ENCODE measurements at regions not wholly inside any gene's neighbourhood (a gene's known extent, or its start where the extent isn't known, plus 50 kb on each side); places are given as distances from the start of the nearest gene placed in this dataset.

DNA sequence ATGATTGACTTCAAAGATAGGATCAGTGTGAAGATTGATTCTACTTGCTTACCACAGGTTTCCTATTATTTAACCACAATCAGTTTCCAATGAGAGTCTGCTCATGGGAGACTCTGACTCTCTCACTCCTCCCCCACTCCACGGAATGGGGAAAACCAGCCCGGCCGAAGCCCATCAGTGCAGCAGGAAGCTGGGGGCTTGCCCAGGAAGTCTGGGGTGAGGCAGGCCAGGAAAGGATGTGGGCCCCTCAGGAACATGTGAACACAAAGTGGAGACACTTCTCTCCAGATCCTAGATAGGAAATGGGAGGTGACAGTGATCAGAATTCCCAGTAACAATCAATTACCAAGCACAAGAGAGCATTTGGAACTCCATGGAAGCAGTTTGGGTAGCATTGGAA lies 144.2 kb downstream of the TTLL2 start:
- TF ChIP-seq, protein P1, sequence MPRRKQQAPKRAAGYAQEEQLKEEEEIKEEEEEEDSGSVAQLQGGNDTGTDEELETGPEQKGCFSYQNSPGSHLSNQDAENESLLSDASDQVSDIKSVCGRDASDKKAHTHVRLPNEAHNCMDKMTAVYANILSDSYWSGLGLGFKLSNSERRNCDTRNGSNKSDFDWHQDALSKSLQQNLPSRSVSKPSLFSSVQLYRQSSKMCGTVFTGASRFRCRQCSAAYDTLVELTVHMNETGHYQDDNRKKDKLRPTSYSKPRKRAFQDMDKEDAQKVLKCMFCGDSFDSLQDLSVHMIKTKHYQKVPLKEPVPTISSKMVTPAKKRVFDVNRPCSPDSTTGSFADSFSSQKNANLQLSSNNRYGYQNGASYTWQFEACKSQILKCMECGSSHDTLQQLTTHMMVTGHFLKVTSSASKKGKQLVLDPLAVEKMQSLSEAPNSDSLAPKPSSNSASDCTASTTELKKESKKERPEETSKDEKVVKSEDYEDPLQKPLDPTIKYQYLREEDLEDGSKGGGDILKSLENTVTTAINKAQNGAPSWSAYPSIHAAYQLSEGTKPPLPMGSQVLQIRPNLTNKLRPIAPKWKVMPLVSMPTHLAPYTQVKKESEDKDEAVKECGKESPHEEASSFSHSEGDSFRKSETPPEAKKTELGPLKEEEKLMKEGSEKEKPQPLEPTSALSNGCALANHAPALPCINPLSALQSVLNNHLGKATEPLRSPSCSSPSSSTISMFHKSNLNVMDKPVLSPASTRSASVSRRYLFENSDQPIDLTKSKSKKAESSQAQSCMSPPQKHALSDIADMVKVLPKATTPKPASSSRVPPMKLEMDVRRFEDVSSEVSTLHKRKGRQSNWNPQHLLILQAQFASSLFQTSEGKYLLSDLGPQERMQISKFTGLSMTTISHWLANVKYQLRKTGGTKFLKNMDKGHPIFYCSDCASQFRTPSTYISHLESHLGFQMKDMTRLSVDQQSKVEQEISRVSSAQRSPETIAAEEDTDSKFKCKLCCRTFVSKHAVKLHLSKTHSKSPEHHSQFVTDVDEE (CRISPR knock-in tag; IDR thresholded peaks at IDR 0.05) = no peak
- TF ChIP-seq GLIS3 (CRISPR knock-in tag; IDR thresholded peaks at IDR 0.05) (no peak), SNAI2 (CRISPR knock-in tag; IDR thresholded peaks at IDR 0.05) (no peak), TOX (CRISPR knock-in tag; IDR thresholded peaks at IDR 0.05; ENCODE audit: borderline replicate concordance) (no peak), OSR1 (CRISPR knock-in tag; IDR thresholded peaks at IDR 0.05) (no peak), ZNF70 (CRISPR knock-in tag; IDR thresholded peaks at IDR 0.05) (no peak), ESRRG (CRISPR knock-in tag; IDR thresholded peaks at IDR 0.05) (no peak)
- TF ChIP-seq, protein P2, sequence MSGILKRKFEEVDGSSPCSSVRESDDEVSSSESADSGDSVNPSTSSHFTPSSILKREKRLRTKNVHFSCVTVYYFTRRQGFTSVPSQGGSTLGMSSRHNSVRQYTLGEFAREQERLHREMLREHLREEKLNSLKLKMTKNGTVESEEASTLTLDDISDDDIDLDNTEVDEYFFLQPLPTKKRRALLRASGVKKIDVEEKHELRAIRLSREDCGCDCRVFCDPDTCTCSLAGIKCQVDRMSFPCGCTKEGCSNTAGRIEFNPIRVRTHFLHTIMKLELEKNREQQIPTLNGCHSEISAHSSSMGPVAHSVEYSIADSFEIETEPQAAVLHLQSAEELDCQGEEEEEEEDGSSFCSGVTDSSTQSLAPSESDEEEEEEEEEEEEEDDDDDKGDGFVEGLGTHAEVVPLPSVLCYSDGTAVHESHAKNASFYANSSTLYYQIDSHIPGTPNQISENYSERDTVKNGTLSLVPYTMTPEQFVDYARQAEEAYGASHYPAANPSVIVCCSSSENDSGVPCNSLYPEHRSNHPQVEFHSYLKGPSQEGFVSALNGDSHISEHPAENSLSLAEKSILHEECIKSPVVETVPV (CRISPR knock-in tag; IDR thresholded peaks at IDR 0.05) = no peak
- TF ChIP-seq, protein P3, sequence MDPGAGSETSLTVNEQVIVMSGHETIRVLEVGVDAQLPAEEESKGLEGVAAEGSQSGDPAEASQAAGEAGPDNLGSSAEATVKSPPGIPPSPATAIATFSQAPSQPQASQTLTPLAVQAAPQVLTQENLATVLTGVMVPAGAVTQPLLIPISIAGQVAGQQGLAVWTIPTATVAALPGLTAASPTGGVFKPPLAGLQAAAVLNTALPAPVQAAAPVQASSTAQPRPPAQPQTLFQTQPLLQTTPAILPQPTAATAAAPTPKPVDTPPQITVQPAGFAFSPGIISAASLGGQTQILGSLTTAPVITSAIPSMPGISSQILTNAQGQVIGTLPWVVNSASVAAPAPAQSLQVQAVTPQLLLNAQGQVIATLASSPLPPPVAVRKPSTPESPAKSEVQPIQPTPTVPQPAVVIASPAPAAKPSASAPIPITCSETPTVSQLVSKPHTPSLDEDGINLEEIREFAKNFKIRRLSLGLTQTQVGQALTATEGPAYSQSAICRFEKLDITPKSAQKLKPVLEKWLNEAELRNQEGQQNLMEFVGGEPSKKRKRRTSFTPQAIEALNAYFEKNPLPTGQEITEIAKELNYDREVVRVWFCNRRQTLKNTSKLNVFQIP (CRISPR knock-in tag; IDR thresholded peaks at IDR 0.05; ENCODE audit: borderline replicate concordance, low read depth) = no peak
- ATAC-seq = no peak

DNA sequence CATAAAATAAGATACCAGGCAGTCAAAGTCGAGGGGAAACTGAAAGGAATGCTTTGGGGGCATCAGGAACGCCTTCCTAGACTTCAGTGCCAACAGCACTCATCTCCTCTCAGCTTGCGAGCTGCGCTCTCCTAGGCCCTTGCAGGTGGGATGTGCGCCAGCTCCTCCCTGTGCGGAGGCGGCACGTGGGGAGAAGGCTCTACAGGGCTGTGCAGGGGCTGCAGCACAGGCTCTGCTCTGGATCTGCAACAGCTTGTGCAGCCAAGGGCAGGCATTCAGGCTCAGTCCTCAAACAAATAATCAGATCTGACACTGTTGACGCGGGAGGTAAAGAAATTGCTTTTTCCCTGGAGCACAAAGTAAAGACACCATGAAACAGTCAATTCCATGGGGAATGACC lies 144.8 kb downstream of the TTLL2 start:
- no peak for TF ChIP-seq TOX (CRISPR knock-in tag; IDR thresholded peaks at IDR 0.05; ENCODE audit: borderline replicate concordance)
- TF ChIP-seq, protein P4, sequence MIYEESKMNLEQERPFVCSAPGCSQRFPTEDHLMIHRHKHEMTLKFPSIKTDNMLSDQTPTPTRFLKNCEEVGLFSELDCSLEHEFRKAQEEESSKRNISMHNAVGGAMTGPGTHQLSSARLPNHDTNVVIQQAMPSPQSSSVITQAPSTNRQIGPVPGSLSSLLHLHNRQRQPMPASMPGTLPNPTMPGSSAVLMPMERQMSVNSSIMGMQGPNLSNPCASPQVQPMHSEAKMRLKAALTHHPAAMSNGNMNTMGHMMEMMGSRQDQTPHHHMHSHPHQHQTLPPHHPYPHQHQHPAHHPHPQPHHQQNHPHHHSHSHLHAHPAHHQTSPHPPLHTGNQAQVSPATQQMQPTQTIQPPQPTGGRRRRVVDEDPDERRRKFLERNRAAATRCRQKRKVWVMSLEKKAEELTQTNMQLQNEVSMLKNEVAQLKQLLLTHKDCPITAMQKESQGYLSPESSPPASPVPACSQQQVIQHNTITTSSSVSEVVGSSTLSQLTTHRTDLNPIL (CRISPR knock-in tag; IDR thresholded peaks at IDR 0.05; ENCODE audit: low read depth) = no peak
- no peak for TF ChIP-seq TCF4 (CRISPR knock-in tag; IDR thresholded peaks at IDR 0.05; ENCODE audit: borderline replicate concordance)
- no peak for TF ChIP-seq PPARA (CRISPR knock-in tag; IDR thresholded peaks at IDR 0.05; ENCODE audit: borderline replicate concordance)
- TF ChIP-seq ZNF8 (CRISPR knock-in tag; IDR thresholded peaks at IDR 0.05) = no peak
- no peak for TF ChIP-seq ZFP30 (CRISPR knock-in tag; IDR thresholded peaks at IDR 0.05)
- TF ChIP-seq, protein P1 (CRISPR knock-in tag; IDR thresholded peaks at IDR 0.05) = no peak
- no peak for TF ChIP-seq ZNF565 (CRISPR knock-in tag; conservative IDR thresholded peaks at IDR 0.05; ENCODE audit: low read depth)
- TF ChIP-seq, protein P3 (CRISPR knock-in tag; IDR thresholded peaks at IDR 0.05; ENCODE audit: borderline replicate concordance, low read depth) = no peak
- no peak for TF ChIP-seq ZFP3 (CRISPR knock-in tag; IDR thresholded peaks at IDR 0.05)
- no peak for TF ChIP-seq SNAI2 (CRISPR knock-in tag; IDR thresholded peaks at IDR 0.05)
- no peak for TF ChIP-seq ISL1 (CRISPR knock-in tag; IDR thresholded peaks at IDR 0.05)
- no peak for TF ChIP-seq CSDC2 (CRISPR knock-in tag; IDR thresholded peaks at IDR 0.05)
- TF ChIP-seq BACH2 (CRISPR knock-in tag; IDR thresholded peaks at IDR 0.05; ENCODE audit: borderline replicate concordance) = no peak
- no peak for TF ChIP-seq OSR1 (CRISPR knock-in tag; IDR thresholded peaks at IDR 0.05)
- no peak for ATAC-seq

All from SK-N-SH treated with all-trans-retinoic acid at 6 μM for 48 hours (cell line).